GM18511 (cell line): ENCODE measurements at regions not wholly inside any gene's neighbourhood (a gene's known extent, or its start where the extent isn't known, plus 50 kb on each side); places are given as distances from the start of the nearest gene placed in this dataset.

Source experiments
- ATAC-seq: cut with Tn5 transposase; IDR thresholded peaks from one replicate; pipeline ENCODE4 v1.9.1; 2021; ENCODE audit warnings: mild to moderate bottlenecking, moderate library complexity; ENCODE audit not compliant: unreplicated experiment

- ATAC-seq, result no peak
These were observed 207.8 kb downstream of the TTLL2 start for GRCh38 chr6:167532410-167533288.

GRCh38 chr6:167533851-167534250 is 209.0 kb downstream of the TTLL2 start:
- no peak for ATAC-seq

DNA sequence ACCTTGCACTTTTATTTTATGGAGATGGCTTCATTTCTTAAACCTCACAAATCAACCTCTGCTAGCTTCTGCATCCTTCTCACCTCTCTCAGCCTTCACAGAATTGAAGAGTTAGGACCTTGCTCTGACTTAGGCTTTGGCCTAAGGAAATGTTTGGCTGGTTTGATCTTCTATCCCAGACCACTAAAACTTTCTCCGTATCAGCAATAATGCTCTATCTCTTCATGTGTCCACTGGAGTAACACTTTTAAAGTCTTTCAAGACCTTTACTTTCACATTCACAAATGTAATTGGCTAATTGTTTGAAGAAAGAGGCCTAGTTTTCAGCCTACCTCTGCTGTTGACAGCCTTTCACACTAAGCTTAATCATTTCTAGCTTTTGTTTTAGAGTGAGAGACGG is 212.9 kb downstream of the TTLL2 start:
- no peak for ATAC-seq

GRCh38 chr6:167538746-167539145 is 213.9 kb downstream of the TTLL2 start:
- ATAC-seq, result no peak

GRCh38 chr6:167540796-167541195 is 215.9 kb downstream of the TTLL2 start:
- no peak for ATAC-seq

GRCh38 chr6:167541544-167541943 is 216.7 kb downstream of the TTLL2 start:
- no peak for ATAC-seq

- ATAC-seq, result no peak
These were observed 219.0 kb downstream of the TTLL2 start for GRCh38 chr6:167543602-167544497.

DNA sequence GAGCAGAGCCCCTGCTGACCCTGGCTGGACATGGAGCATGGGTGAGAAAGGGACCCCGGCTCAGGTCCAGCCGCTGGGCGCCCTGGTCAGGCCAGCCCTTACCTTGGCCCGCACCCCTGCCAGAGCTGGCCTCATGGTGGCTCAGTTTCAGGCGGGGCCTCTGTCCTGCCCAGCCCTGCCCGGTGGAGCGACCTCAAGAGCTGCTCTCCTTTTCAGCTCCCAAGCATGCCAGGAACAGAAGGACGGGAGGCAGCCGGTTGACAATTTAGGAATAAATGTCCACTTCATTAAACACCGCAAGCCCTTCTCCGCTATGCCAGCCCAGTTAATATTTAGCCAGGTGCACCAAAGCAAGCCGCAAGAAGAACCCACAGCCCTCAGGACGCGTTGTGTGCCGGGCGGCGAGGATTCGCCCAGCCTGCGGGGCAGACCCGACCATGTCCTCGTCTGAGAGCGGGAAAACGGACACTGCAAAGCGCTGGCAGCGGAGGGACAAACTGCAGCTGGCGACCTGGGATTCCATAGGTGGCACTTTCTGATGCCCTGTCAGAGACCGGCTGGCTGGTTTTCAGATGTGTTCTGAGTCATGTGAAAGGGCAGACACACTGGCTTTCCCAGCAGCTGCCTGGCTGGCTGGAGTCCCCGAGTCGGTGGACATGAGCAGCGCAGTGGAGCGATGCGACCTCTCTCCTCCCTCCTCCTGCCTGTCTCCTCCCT is 221.9 kb downstream of the TTLL2 start:
- ATAC-seq, result no peak

GRCh38 chr6:167547328-167547692 is 222.4 kb downstream of the TTLL2 start:
- no peak for ATAC-seq

DNA sequence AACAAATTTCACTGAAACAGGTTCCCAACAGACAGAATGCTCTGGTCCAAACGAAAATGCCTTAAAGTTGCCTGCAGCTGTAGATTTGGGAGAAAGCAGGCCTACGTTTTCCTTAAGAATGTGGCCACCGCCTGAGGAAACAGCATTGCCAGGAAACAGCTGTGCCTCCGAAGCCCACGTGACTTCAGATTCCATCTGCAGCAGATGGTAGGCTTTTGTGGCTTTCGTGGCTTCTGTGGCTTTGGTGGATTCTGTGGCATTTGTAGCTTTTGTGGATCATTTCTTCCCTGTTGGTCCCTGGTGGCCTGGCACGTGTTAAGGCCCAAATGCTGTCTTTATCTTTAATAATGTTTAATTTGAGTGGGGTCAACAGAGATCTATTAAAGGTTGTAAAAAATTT is 222.9 kb downstream of the TTLL2 start:
- no peak for ATAC-seq

GRCh38 chr6:167548451-167548850 is 223.6 kb downstream of the TTLL2 start:
- no peak for ATAC-seq

DNA sequence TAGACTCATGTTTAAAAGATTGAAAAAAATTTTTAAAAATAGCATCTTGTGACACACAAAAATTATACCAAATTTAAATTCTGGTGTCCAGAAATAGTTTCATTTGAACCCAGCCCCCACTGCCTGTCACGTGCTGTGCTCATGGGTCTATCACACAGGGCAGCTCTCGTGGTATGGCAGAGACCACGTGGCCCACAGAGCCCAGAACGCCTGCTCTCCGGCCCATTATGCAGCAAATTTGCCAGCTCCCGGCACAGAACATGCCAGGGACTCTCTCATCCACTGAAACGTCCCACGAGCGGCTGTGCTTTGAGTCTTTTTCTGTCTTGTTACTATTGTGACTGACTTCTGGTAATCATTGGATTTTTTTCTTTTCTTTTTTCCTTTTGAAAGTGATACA is 224.3 kb downstream of the TTLL2 start:
- no peak for ATAC-seq

- no peak for ATAC-seq
These were observed 226.2 kb downstream of the TTLL2 start for GRCh38 chr6:167550941-167551627.

DNA sequence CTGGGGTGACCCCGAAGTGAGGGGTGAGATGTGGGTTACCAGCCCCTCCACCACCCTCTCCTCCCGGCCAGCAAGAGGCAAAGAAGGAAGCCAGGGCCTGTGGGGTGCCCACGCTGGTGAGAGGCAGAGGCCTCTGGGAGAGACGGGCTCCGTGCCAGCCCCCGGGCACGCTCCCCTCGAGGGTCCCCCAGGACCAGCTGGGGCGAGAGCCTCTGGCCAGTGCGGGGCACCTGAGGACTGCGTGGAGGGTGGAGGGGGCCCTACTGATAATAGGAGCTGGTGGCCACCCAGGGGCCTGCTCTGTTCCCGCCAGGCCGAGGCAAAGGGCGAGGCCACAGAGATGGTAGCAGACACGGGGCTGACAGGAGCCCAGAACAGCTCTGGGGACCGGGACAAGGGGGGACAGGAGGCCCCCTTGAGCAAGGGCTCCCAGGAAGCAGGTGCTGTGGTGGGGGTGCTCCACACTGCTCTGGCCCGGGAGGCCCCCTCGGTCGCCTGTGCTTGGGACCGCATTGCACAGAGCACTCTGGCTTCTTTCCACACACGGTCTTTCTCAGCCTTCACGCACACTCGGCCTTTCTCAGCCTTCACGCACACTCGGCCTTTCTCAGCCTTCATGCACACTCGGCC is 226.9 kb downstream of the TTLL2 start:
- ATAC-seq, result no peak

DNA sequence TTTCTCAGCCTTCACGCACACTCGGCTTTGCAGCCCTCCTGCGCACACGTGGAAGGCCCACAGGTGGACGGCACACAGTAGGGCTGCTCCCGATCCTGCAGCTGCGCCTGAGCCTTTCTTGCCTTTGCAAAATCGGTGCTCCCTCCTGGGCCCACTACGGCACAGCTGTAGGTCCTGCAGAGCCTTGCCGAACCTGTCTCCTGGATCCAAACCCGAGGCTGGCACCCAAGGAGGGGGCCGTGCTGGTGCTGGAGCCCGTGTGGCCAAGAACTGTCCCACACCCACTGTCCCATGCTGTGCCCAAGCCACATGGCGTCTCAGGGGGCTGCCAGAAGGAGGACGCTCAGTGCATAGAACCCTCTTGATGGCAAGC is 227.4 kb downstream of the TTLL2 start:
- ATAC-seq, result no peak

- ATAC-seq, result no peak
These were observed 228.3 kb downstream of the TTLL2 start for GRCh38 chr6:167552961-167553735.

- ATAC-seq, result no peak
These were observed 228.8 kb downstream of the TTLL2 start for GRCh38 chr6:167553736-167554119.

DNA sequence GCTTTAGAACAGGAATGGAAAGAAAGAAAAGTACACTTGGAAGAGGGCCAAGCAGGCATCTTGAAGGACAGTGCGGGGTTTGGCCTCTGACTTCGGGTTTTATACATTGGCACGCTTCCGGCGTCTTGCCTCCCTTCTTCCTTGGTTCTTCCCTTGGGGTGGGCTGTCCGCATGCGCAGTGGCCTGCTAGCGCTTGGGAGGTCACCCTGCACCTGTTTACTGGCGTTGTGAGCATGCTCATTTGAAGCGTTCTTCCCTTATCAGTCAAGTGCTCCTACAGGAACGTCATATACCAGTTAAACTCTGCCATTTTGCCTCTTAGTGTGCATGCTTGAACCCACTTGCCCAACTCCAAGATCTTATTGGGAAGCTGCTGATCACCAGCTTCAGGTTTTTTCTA is 230.0 kb downstream of the TTLL2 start:
- no peak for ATAC-seq

GRCh38 chr6:167555836-167556235 is 230.9 kb downstream of the TTLL2 start:
- ATAC-seq, result no peak

GRCh38 chr6:167557675-167558074 is 232.8 kb downstream of the TTLL2 start:
- ATAC-seq, result no peak
